ENCODE measurements at regions not wholly inside any gene's neighbourhood (a gene's known extent, or its start where the extent isn't known, plus 50 kb on each side); places are given as distances from the start of the nearest gene placed in this dataset.

DNA sequence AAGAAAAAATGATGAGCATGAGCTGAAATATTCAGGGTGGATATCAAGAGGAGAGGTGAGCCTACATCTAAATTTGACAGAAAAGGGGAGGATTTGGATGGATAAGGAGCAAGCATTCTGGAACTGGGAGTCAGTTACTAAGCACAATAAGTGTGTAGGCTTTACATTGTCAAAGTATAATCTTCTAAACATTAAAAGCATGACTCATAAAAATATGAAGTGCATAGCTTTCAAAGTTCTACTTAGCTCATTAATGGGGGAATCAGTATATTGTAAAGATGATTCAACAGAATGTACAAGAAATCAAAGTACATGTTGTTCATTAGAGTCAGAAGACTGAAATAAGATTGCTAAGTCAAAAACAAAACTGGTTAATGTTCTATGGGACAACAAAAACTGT, 248.0 kb upstream of the GAS1 start:
- no peak overlapping the region for H3K27ac ChIP-seq (ENCODE audit: low read depth, low read length)
- TF ChIP-seq, protein P1, sequence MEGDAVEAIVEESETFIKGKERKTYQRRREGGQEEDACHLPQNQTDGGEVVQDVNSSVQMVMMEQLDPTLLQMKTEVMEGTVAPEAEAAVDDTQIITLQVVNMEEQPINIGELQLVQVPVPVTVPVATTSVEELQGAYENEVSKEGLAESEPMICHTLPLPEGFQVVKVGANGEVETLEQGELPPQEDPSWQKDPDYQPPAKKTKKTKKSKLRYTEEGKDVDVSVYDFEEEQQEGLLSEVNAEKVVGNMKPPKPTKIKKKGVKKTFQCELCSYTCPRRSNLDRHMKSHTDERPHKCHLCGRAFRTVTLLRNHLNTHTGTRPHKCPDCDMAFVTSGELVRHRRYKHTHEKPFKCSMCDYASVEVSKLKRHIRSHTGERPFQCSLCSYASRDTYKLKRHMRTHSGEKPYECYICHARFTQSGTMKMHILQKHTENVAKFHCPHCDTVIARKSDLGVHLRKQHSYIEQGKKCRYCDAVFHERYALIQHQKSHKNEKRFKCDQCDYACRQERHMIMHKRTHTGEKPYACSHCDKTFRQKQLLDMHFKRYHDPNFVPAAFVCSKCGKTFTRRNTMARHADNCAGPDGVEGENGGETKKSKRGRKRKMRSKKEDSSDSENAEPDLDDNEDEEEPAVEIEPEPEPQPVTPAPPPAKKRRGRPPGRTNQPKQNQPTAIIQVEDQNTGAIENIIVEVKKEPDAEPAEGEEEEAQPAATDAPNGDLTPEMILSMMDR (IDR thresholded peaks at IDR 0.05; ENCODE audit: low read depth, low read length, poor library complexity, severe bottlenecking): no peak
- H3K4me2 ChIP-seq (ENCODE audit: low read length): no peak overlapping the region

GRCh38 chr9:87197349-87198130, 250.2 kb upstream of the GAS1 start:
- H3K4me2 ChIP-seq (ENCODE audit: low read length): no peak overlapping the region
- no peaks in the 10 kb centered on the region for H3F3A ChIP-seq (ENCODE audit: control insufficient read depth, insufficient read depth)

More for the DNA sequence above, 248.0 kb upstream of the GAS1 start:
- H4K20me1 ChIP-seq (ENCODE audit: control insufficient read depth, insufficient read depth, low read depth, low read length): no peaks in the 10 kb centered on the region
- no peaks in the 10 kb centered on the region; the same call in 1 of the 2 replicates for H3K9me2 ChIP-seq (replicated peaks; ENCODE audit: control insufficient read depth, low read length)
- no peaks in the 10 kb centered on the region for H3K79me2 ChIP-seq (ENCODE audit: control insufficient read depth, low read length)
- H3K4me3 ChIP-seq (ENCODE audit: low read length): no peak overlapping the region
- no peaks in the 10 kb centered on the region for H3K27me3 ChIP-seq (ENCODE audit: control insufficient read depth, low read length)
- no peaks in the 10 kb centered on the region for H3K36me3 ChIP-seq (ENCODE audit: control insufficient read depth, low read length)
- H3F3A ChIP-seq (ENCODE audit: control insufficient read depth, insufficient read depth): no peaks in the 10 kb centered on the region
- H3K9me3 ChIP-seq (ENCODE audit: control insufficient read depth, insufficient read depth, low read length): no peaks in the 10 kb centered on the region
- H3K4me1 ChIP-seq (ENCODE audit: control insufficient read depth, low read length): no peaks in the 10 kb centered on the region

GRCh38 chr9:87198716-87199115, 251.4 kb upstream of the GAS1 start:
- no peaks in the 10 kb centered on the region for H4K20me1 ChIP-seq (ENCODE audit: control insufficient read depth, insufficient read depth, low read depth, low read length)
- no peak overlapping the region for H3K4me3 ChIP-seq (ENCODE audit: low read length)
- TF ChIP-seq, protein P1 (IDR thresholded peaks at IDR 0.05; ENCODE audit: low read depth, low read length, poor library complexity, severe bottlenecking): no peak
- TF ChIP-seq EZH2phosphoT487 (IDR thresholded peaks at IDR 0.05; ENCODE audit: borderline replicate concordance, low read length): no peak
- no peaks in the 10 kb centered on the region for H3K9me2 ChIP-seq (replicated peaks; ENCODE audit: control insufficient read depth, low read length)
- H3K36me3 ChIP-seq (ENCODE audit: control insufficient read depth, low read length): no peaks in the 10 kb centered on the region
- H3K9me3 ChIP-seq (ENCODE audit: control insufficient read depth, insufficient read depth, low read length): no peaks in the 10 kb centered on the region
- H3K27ac ChIP-seq (ENCODE audit: low read depth, low read length): no peak overlapping the region
- H3K79me2 ChIP-seq (ENCODE audit: control insufficient read depth, low read length): no peaks in the 10 kb centered on the region
- no peaks in the 10 kb centered on the region for H3K27me3 ChIP-seq (ENCODE audit: control insufficient read depth, low read length)
- no peaks in the 10 kb centered on the region for H3F3A ChIP-seq (ENCODE audit: control insufficient read depth, insufficient read depth)
- no peaks in the 10 kb centered on the region for H3K4me1 ChIP-seq (ENCODE audit: control insufficient read depth, low read length)
- no peak overlapping the region for H3K4me2 ChIP-seq (ENCODE audit: low read length)

More at GRCh38 chr9:87197349-87198130, 250.2 kb upstream of the GAS1 start:
- H3K4me1 ChIP-seq (ENCODE audit: control insufficient read depth, low read length): no peaks in the 10 kb centered on the region
- H3K4me3 ChIP-seq (ENCODE audit: low read length): no peak overlapping the region
- H3K27ac ChIP-seq (ENCODE audit: low read depth, low read length): no peak overlapping the region
- no peaks in the 10 kb centered on the region for H3K79me2 ChIP-seq (ENCODE audit: control insufficient read depth, low read length)
- H3K9me2 ChIP-seq (replicated peaks; ENCODE audit: control insufficient read depth, low read length): no peaks in the 10 kb centered on the region
- no peaks in the 10 kb centered on the region for H3K36me3 ChIP-seq (ENCODE audit: control insufficient read depth, low read length)
- H4K20me1 ChIP-seq (ENCODE audit: control insufficient read depth, insufficient read depth, low read depth, low read length): no peaks in the 10 kb centered on the region
- H3K9me3 ChIP-seq (ENCODE audit: control insufficient read depth, insufficient read depth, low read length): no peaks in the 10 kb centered on the region
- TF ChIP-seq, protein P1 (IDR thresholded peaks at IDR 0.05; ENCODE audit: low read depth, low read length, poor library complexity, severe bottlenecking): no peak
- no peak for TF ChIP-seq EZH2phosphoT487 (IDR thresholded peaks at IDR 0.05; ENCODE audit: borderline replicate concordance, low read length)
- no peaks in the 10 kb centered on the region for H3K27me3 ChIP-seq (ENCODE audit: control insufficient read depth, low read length)

Data from DOHH2 (cell line).